HEK293 (cell line): ENCODE measurements at regions not wholly inside any gene's neighbourhood (a gene's known extent, or its start where the extent isn't known, plus 50 kb on each side); places are given as distances from the start of the nearest gene placed in this dataset.

Source experiments
- CTCF ChIA-PET: fragments of 350-600 bp; formaldehyde crosslinking; extraction: SDS; loops from one replicate; lab custom pipeline; 2021; ENCODE audit warnings: antibody characterized with exemption; lab: Yijun Ruan, JAX
- POLR2A ChIA-PET: fragments of 300-600 bp; formaldehyde crosslinking; extraction: SDS; loops from one replicate; lab custom pipeline; 2020; ENCODE audit warnings: antibody characterized with exemption, inconsistent platforms; lab: Yijun Ruan, JAX
- H3K27ac ChIP-seq: fragments of 200-500 bp; sonication (Bioruptor generic); 2 replicates; pipeline ENCODE4 v1.5.1; 2014; ENCODE audit warnings: low read depth, low read length, control low read depth, inconsistent platforms; ENCODE audit errors: extremely low read depth
- H3K36me3 ChIP-seq, 2 experiments: fragments of 200-500 bp in 1 of 2; sonication (Bioruptor generic) in 1 of 2; 1 replicate in 1 of 2; 2 replicates in 1 of 2; pipeline ENCODE4 v1.5.1; 2014 to 2017; ENCODE audit warnings: inconsistent platforms in 2 of 2, low read length in 2 of 2; ENCODE audit not compliant: control insufficient read depth in 2 of 2, insufficient read depth in 1 of 2
- H3K4me1 ChIP-seq: fragments of 200-500 bp; sonication (Bioruptor generic); 2 replicates; pipeline ENCODE4 v1.5.1; 2014; ENCODE audit warnings: mild to moderate bottlenecking, low read length, inconsistent platforms; ENCODE audit not compliant: control insufficient read depth, insufficient read depth
- H3K4me3 ChIP-seq: 2 replicates; pipeline ENCODE4 v1.5.1; 2011; ENCODE audit warnings: low read depth, mild to moderate bottlenecking, control low read depth, low read length, moderate library complexity
- H3K9me3 ChIP-seq: fragments of 200-500 bp; sonication (Bioruptor generic); 2 replicates; pipeline ENCODE4 v1.5.1; 2014; ENCODE audit warnings: low read depth, low read length, inconsistent platforms; ENCODE audit not compliant: control insufficient read depth, insufficient read depth
- GLI2 ChIP-seq: fragments of 450-650 bp; formaldehyde crosslinking; IDR thresholded peaks from 2 replicates; pipeline ENCODE4; 2017; ENCODE audit warnings: missing biosample characterization, missing genetic modification characterization, low read depth, borderline replicate concordance
- OVOL3 ChIP-seq: fragments of 450-650 bp; formaldehyde crosslinking; IDR thresholded peaks from 2 replicates; pipeline ENCODE4 v1.5.1; 2016; ENCODE audit warnings: missing biosample characterization, missing genetic modification characterization
- ZBTB17 ChIP-seq: fragments of 450-650 bp; formaldehyde crosslinking; IDR thresholded peaks from 2 replicates; pipeline ENCODE4 v1.5.1; 2016; ENCODE audit warnings: missing biosample characterization, missing genetic modification characterization
- ZBTB21 ChIP-seq: fragments of 450-650 bp; formaldehyde crosslinking; IDR thresholded peaks from 2 replicates; pipeline ENCODE4 v1.5.1; 2017; ENCODE audit warnings: missing biosample characterization, missing genetic modification characterization
- ZFP3 ChIP-seq: fragments of 450-650 bp; formaldehyde crosslinking; IDR thresholded peaks from 2 replicates; pipeline ENCODE4 v1.5.1; 2016; ENCODE audit warnings: low read depth, missing biosample characterization, missing genetic modification characterization
- ZIC2 ChIP-seq: fragments of 450-650 bp; formaldehyde crosslinking; IDR thresholded peaks from 2 replicates; pipeline ENCODE4 v1.5.1; 2016; ENCODE audit warnings: missing biosample characterization, missing genetic modification characterization
- ZNF2 ChIP-seq: fragments of 450-650 bp; formaldehyde crosslinking; IDR thresholded peaks from 2 replicates; pipeline ENCODE4 v1.5.1; 2016; ENCODE audit warnings: missing biosample characterization, missing genetic modification characterization
- ZNF274 ChIP-seq, 2 experiments: fragments of 200-500 bp in 1 of 2; fragments of 450-650 bp in 1 of 2; sonication (Bioruptor generic) in 1 of 2; formaldehyde crosslinking in 1 of 2; IDR thresholded peaks; 2 replicates each; pipeline versions ENCODE4 v1.5.1 to v1.6.1; 2014 to 2016; ENCODE audit warnings: borderline replicate concordance in 1 of 2, inconsistent platforms in 1 of 2, low read length in 1 of 2, missing biosample characterization in 1 of 2, missing genetic modification characterization in 1 of 2
- ZNF341 ChIP-seq: fragments of 450-650 bp; formaldehyde crosslinking; IDR thresholded peaks from 2 replicates; pipeline ENCODE4; 2016; ENCODE audit warnings: low read depth, missing biosample characterization, missing genetic modification characterization
- ZNF350 ChIP-seq: fragments of 450-650 bp; formaldehyde crosslinking; IDR thresholded peaks from 2 replicates; pipeline ENCODE4 v1.5.0; 2017; ENCODE audit warnings: missing biosample characterization, mild to moderate bottlenecking, missing genetic modification characterization
- ZNF433 ChIP-seq: fragments of 450-650 bp; formaldehyde crosslinking; IDR thresholded peaks from 2 replicates; pipeline ENCODE4 v1.5.1; 2016; ENCODE audit warnings: missing biosample characterization, missing genetic modification characterization, low read depth
- ZNF48 ChIP-seq: fragments of 450-650 bp; formaldehyde crosslinking; IDR thresholded peaks from 2 replicates; pipeline ENCODE4 v1.5.1; 2016; ENCODE audit warnings: missing biosample characterization, missing genetic modification characterization
- ZNF510 ChIP-seq: fragments of 450-650 bp; formaldehyde crosslinking; IDR thresholded peaks from 2 replicates; pipeline ENCODE4 v1.5.1; 2018; ENCODE audit warnings: mild to moderate bottlenecking, missing genetic modification characterization, missing biosample characterization; ENCODE audit not compliant: insufficient replicate concordance
- ZNF664 ChIP-seq: fragments of 450-650 bp; formaldehyde crosslinking; IDR thresholded peaks from 2 replicates; pipeline ENCODE4 v1.5.1; 2016; ENCODE audit warnings: missing biosample characterization, missing genetic modification characterization
- ZNF707 ChIP-seq: fragments of 450-650 bp; formaldehyde crosslinking; IDR thresholded peaks from 2 replicates; pipeline ENCODE4 v1.5.1; 2016; ENCODE audit warnings: missing biosample characterization, missing genetic modification characterization
- ZNF76 ChIP-seq: fragments of 450-650 bp; formaldehyde crosslinking; IDR thresholded peaks from 2 replicates; pipeline ENCODE4; 2016; ENCODE audit warnings: low read depth, missing biosample characterization, missing genetic modification characterization, borderline replicate concordance
- TF ChIP-seq, protein P1 (sequence below): fragments of 450-650 bp; formaldehyde crosslinking; conservative IDR thresholded peaks from 2 replicates; pipeline ENCODE4 v1.5.1; 2016; ENCODE audit warnings: low read depth, missing biosample characterization, missing genetic modification characterization
- TF ChIP-seq, protein P2 (sequence below): fragments of 450-650 bp; formaldehyde crosslinking; IDR thresholded peaks from 2 replicates; pipeline ENCODE4 v1.5.1; 2017; ENCODE audit warnings: missing biosample characterization, missing genetic modification characterization
- TF ChIP-seq, protein P3 (sequence below): fragments of 450-650 bp; formaldehyde crosslinking; IDR thresholded peaks from 2 replicates; pipeline ENCODE4 v1.5.1; 2017; ENCODE audit warnings: missing biosample characterization, mild to moderate bottlenecking, missing genetic modification characterization, moderate library complexity
- TF ChIP-seq, protein P4 (sequence below): fragments of 450-650 bp; formaldehyde crosslinking; IDR thresholded peaks from 2 replicates; pipeline ENCODE4 v1.5.1; 2016; ENCODE audit warnings: missing biosample characterization, missing genetic modification characterization, borderline replicate concordance
- TF ChIP-seq, protein P5 (sequence below): fragments of 450-650 bp; formaldehyde crosslinking; IDR thresholded peaks from 2 replicates; pipeline ENCODE4 v1.5.1; 2017; ENCODE audit warnings: missing biosample characterization, missing genetic modification characterization

DNA sequence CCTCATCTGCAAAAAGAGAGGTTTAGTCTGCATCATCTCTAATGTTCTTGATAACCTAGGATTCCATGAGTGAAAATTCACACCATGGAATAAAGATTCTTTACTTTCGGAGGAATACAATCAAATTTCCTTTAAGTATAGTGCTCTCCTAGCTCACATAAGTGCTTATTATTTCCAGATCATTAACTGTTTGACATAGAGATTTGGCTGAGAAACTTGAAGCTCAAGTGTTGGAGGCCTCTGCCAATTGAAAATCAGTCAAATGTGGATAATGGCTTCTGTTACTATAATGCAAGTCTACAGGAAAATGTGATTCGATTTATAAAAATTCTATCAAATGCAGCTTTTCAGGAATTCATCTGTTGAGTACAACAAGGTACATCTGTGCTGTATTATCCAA, 144.6 kb downstream of the KIF18A start (continued):
- TF ChIP-seq, protein P1, sequence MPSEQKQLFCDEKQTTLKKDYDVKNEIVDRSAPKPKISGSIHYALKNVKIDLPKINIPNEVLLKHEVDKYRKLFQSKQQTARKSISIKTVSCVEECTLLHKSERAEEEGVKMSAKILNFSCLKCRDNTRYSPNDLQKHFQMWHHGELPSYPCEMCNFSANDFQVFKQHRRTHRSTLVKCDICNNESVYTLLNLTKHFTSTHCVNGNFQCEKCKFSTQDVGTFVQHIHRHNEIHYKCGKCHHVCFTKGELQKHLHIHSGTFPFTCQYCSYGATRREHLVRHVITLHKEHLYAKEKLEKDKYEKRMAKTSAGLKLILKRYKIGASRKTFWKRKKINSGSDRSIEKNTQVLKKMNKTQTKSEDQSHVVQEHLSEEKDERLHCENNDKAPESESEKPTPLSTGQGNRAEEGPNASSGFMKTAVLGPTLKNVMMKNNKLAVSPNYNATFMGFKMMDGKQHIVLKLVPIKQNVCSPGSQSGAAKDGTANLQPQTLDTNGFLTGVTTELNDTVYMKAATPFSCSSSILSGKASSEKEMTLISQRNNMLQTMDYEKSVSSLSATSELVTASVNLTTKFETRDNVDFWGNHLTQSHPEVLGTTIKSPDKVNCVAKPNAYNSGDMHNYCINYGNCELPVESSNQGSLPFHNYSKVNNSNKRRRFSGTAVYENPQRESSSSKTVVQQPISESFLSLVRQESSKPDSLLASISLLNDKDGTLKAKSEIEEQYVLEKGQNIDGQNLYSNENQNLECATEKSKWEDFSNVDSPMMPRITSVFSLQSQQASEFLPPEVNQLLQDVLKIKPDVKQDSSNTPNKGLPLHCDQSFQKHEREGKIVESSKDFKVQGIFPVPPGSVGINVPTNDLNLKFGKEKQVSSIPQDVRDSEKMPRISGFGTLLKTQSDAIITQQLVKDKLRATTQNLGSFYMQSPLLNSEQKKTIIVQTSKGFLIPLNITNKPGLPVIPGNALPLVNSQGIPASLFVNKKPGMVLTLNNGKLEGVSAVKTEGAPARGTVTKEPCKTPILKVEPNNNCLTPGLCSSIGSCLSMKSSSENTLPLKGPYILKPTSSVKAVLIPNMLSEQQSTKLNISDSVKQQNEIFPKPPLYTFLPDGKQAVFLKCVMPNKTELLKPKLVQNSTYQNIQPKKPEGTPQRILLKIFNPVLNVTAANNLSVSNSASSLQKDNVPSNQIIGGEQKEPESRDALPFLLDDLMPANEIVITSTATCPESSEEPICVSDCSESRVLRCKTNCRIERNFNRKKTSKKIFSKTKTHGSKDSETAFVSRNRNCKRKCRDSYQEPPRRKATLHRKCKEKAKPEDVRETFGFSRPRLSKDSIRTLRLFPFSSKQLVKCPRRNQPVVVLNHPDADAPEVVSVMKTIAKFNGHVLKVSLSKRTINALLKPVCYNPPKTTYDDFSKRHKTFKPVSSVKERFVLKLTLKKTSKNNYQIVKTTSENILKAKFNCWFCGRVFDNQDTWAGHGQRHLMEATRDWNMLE, result no peak
- TF ChIP-seq ZNF707 (no peak), ZBTB21 (tag by site-specific recombination) (no peak), ZFP3 (tag by site-specific recombination) (no peak), ZNF350 (tag by site-specific recombination) (no peak), ZNF2 (no peak)
- TF ChIP-seq, protein P2, sequence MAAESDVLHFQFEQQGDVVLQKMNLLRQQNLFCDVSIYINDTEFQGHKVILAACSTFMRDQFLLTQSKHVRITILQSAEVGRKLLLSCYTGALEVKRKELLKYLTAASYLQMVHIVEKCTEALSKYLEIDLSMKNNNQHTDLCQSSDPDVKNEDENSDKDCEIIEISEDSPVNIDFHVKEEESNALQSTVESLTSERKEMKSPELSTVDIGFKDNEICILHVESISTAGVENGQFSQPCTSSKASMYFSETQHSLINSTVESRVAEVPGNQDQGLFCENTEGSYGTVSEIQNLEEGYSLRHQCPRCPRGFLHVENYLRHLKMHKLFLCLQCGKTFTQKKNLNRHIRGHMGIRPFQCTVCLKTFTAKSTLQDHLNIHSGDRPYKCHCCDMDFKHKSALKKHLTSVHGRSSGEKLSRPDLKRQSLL (tag by site-specific recombination), result no peak
- TF ChIP-seq, protein P3, sequence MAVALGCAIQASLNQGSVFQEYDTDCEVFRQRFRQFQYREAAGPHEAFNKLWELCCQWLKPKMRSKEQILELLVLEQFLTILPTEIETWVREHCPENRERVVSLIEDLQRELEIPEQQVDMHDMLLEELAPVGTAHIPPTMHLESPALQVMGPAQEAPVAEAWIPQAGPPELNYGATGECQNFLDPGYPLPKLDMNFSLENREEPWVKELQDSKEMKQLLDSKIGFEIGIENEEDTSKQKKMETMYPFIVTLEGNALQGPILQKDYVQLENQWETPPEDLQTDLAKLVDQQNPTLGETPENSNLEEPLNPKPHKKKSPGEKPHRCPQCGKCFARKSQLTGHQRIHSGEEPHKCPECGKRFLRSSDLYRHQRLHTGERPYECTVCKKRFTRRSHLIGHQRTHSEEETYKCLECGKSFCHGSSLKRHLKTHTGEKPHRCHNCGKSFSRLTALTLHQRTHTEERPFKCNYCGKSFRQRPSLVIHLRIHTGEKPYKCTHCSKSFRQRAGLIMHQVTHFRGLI (tag by site-specific recombination), result no peak

DNA sequence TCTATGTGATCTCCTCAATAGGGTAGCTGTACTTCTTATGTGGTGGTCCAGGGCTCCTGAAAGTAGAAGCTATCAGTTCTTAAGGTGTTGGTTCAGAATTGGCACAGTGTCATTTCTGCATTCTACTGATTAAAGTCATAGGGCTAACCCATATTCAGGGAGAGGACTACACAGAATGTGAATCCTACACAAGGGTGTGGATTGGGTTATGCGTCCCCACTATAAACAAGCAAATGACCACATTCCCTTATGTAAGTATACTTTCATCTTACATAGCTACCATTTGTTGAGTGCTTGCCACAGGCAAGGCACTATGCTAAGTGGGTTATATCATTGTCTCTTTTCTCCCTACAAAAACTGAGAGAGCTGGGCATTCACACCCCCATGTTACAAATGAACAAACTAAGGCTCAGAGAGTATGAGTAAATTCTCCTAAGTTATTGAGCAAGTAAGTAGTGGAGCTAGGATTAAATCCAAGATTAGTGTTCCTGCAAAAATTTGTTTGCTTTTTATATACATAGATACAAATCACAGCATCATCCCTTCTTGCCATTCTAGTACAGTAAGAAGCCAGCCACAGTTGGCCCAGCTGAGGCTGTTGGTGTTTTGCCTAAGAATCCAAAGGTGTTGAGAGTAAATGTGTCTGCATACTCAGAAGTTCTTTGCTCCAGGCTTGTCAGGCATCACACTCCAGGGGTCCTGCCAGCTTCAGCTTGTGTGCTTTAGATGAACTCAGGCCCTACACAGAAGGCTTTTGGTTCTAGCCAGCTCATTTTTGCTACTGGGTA, 157.8 kb downstream of the KIF18A start:
- Histone ChIP-seq H3K27ac (no peak overlapping the region), H3K4me1 (no peaks in the 10 kb centered on the region), H3K9me3 (no peaks in the 10 kb centered on the region), H3K4me3 (no peak overlapping the region), H3K36me3 (no peaks in the 10 kb centered on the region)
- ChIA-PET CTCF (interaction anchor here (1.0 kb wide), 1 partner anchor 251 kb away, joined by 3 read pairs; no protein-coding TSS in a partner anchor), POLR2A (no interaction called here)
- TF ChIP-seq ZNF707, result no peak
- TF ChIP-seq, protein P4, sequence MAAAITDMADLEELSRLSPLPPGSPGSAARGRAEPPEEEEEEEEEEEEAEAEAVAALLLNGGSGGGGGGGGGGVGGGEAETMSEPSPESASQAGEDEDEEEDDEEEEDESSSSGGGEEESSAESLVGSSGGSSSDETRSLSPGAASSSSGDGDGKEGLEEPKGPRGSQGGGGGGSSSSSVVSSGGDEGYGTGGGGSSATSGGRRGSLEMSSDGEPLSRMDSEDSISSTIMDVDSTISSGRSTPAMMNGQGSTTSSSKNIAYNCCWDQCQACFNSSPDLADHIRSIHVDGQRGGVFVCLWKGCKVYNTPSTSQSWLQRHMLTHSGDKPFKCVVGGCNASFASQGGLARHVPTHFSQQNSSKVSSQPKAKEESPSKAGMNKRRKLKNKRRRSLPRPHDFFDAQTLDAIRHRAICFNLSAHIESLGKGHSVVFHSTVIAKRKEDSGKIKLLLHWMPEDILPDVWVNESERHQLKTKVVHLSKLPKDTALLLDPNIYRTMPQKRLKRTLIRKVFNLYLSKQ, result no peak
- no peak for TF ChIP-seq ZNF433 (tag by site-specific recombination)
- no peak for TF ChIP-seq ZNF76 (tag by site-specific recombination)
- no peak for TF ChIP-seq ZNF664 (tag by site-specific recombination)
- TF ChIP-seq ZNF48 (tag by site-specific recombination), result no peak
- TF ChIP-seq ZNF341, result no peak
- no peak for TF ChIP-seq GLI2 (tag by site-specific recombination)
- TF ChIP-seq ZNF274 (IDR thresholded peaks at IDR 0.05; ENCODE audit: low read length), result no peak
- TF ChIP-seq ZNF274 (tag by site-specific recombination; IDR thresholded peaks at IDR 0.05; ENCODE audit: borderline replicate concordance), result no peak
- no peak for TF ChIP-seq ZBTB17 (tag by site-specific recombination)
- no peak for TF ChIP-seq ZNF510
- TF ChIP-seq OVOL3, result no peak
- TF ChIP-seq, protein P5, sequence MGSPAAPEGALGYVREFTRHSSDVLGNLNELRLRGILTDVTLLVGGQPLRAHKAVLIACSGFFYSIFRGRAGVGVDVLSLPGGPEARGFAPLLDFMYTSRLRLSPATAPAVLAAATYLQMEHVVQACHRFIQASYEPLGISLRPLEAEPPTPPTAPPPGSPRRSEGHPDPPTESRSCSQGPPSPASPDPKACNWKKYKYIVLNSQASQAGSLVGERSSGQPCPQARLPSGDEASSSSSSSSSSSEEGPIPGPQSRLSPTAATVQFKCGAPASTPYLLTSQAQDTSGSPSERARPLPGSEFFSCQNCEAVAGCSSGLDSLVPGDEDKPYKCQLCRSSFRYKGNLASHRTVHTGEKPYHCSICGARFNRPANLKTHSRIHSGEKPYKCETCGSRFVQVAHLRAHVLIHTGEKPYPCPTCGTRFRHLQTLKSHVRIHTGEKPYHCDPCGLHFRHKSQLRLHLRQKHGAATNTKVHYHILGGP (tag by site-specific recombination), result no peak
- no peak for TF ChIP-seq ZIC2 (tag by site-specific recombination)
